Activated CD4-positive, alpha-beta T cell treated with anti-CD3 and anti-CD28 coated beads, Interleukin-2, Interleukin-6, amounts not matched to agents 100 ng/mL and 50 ng/mL, durations not matched to agents 16 hours and 8 hours (primary cell): ENCODE measurements at regions not wholly inside any gene's neighbourhood (a gene's known extent, or its start where the extent isn't known, plus 50 kb on each side); places are given as distances from the start of the nearest gene placed in this dataset.

Source experiments
- DNase-seq: peaks from one replicate; pipeline ENCODE4 v3.0.0-alpha.2; 2020

GRCh38 chr3:152516216-152516615 is 247.5 kb downstream of the MBNL1 start:
- no peak for DNase-seq

GRCh38 chr3:152517502-152517901 is 248.8 kb downstream of the MBNL1 start:
- no peak for DNase-seq

GRCh38 chr3:152518346-152518745 is 249.6 kb downstream of the MBNL1 start:
- no peak for DNase-seq

GRCh38 chr3:152519376-152519775 is 250.6 kb downstream of the MBNL1 start:
- DNase-seq = no peak

- no peak for DNase-seq
Observed at GRCh38 chr3:152522036-152522435, 253.3 kb downstream of the MBNL1 start.

GRCh38 chr3:152524198-152525140 is 255.7 kb downstream of the MBNL1 start:
- peak; percentile 60 for DNase-seq

- DNase-seq = no peak
Observed at GRCh38 chr3:152531717-152532116, 263.0 kb downstream of the MBNL1 start.

- no peak for DNase-seq
Observed at GRCh38 chr3:152538518-152538917, 269.8 kb downstream of the MBNL1 start.

GRCh38 chr3:152539191-152539764 is 270.5 kb downstream of the MBNL1 start:
- DNase-seq = peak; percentile 10

- no peak for DNase-seq
Observed at GRCh38 chr3:152540120-152540519, 271.4 kb downstream of the MBNL1 start.

GRCh38 chr3:152547153-152547552 is 278.4 kb downstream of the MBNL1 start:
- DNase-seq = no peak

GRCh38 chr3:152549263-152549662 is 280.5 kb downstream of the MBNL1 start:
- no peak for DNase-seq

GRCh38 chr3:152550284-152550683 is 281.6 kb downstream of the MBNL1 start:
- no peak for DNase-seq

GRCh38 chr3:152554980-152555379 is 280.0 kb upstream of the P2RY1 start:
- no peak for DNase-seq

GRCh38 chr3:152555666-152556291 is 279.2 kb upstream of the P2RY1 start:
- DNase-seq = no peak

GRCh38 chr3:152556731-152557254 is 278.1 kb upstream of the P2RY1 start:
- DNase-seq = peak; percentile 39

- no peak for DNase-seq
Observed at GRCh38 chr3:152557302-152557999, 277.5 kb upstream of the P2RY1 start.

- no peak for DNase-seq
Observed at GRCh38 chr3:152558386-152558785, 276.5 kb upstream of the P2RY1 start.

GRCh38 chr3:152559246-152559645 is 275.7 kb upstream of the P2RY1 start:
- DNase-seq = no peak

GRCh38 chr3:152564459-152564858 is 270.5 kb upstream of the P2RY1 start:
- no peak for DNase-seq

- DNase-seq = peak; percentile 44
Observed at GRCh38 chr3:152574461-152575079, 260.4 kb upstream of the P2RY1 start.

- no peak for DNase-seq
Observed at GRCh38 chr3:152578769-152579168, 256.2 kb upstream of the P2RY1 start.

- DNase-seq = no peak
Observed at GRCh38 chr3:152581951-152582350, 253.0 kb upstream of the P2RY1 start.
